ENCODE measurements at regions not wholly inside any gene's neighbourhood (a gene's known extent, or its start where the extent isn't known, plus 50 kb on each side); places are given as distances from the start of the nearest gene placed in this dataset.
"Not testable (repeated sequence)": the region's sequence is repeated elsewhere in the genome, so short reads cannot be mapped to it uniquely, and the experiment has no call there.

- DNase-seq = no peak
These were observed 57.0 kb downstream of the RASL11A start for GRCh38 chr13:27327633-27328032.

DNA sequence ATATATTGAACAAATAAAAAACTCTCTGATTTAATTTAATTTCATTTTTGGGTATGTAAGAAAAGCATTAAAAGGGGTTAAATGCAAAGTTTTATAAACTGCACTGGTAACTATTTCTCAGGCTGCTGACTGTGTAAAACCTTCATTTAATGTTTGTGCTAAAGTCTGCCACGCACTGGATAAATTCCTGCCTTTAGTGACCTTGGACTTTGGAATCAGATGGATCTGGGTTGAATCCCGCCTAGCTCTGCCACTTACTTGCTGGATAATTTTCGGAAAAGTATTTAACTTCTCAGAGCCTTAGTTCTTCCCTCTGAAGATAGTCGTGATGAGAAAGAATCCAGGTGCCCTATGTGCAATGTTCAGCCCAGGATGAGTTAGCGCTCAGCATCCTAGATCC, 58.6 kb downstream of the RASL11A start:
- no peak for DNase-seq

- no peak for DNase-seq
These were observed 64.3 kb downstream of the RASL11A start for GRCh38 chr13:27334774-27335435.

DNA sequence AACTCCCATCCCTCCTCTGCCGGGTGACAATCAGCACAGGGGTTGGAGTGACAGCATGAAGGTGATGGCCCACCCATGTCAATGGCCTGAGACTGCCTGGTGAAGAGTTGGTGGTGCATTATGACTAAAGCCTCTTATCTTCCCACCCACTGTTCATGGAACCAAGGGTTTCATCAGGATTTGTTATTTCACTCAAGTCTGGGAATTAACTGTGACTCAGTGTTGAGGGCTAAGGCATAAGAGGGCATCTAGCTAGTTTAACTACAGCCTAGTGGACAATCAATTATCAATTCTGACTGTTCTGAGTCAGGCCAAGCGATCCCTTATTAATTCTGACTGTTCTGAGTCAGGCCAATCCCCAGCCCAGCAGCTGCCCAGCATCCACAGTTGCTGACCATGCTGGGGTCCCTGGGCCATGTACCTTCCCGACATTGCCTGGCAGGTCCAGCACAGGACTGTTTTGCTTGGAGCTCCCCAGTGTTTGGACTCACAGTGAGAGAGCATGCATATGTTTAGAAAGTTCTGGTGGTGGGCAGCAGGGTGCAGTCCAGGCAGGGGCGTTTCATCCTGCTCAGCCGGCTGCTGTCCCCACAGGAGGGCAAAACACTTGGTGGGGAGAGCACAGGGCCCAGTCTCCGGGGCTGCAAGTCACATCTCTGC, 65.5 kb downstream of the RASL11A start:
- DNase-seq = no peak

DNA sequence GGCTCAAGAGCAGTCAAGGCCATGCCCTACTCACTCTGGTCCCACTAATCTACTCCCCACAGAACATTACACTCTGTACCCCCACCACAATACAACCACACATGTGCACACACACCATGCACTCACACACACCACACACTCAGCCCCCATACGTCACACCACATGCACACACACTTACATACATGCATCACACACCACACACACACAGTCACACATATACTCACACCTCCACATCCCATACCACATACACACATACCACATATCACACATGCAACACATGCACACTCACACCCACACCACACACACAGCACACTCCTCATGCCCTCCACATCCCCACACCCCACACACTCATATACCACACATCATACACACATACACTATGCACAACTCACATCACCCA, 67.6 kb downstream of the RASL11A start:
- no peak for DNase-seq

DNA sequence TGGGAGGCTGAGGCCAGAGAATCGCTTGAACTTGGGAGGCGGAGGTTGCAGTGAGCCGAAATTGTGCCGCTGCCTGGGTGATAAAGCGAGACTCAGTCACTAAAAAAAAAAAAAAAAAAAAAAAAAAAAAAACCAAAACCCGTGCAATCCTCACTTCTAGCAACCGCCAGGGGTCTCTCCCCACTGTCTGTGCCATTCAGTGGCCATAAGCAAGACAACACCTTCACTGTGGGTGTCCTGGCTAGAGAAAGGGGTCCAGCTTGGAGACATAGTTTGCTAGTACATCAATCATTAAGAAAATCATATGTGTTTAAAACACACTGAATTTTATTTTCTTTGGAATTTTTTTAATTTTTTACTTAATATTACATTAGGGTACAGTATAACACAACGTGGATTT, 68.2 kb downstream of the RASL11A start:
- DNase-seq = no peak

GRCh38 chr13:27339299-27339698, 68.7 kb downstream of the RASL11A start:
- no peak for DNase-seq

- DNase-seq = no peak
These were observed 71.0 kb downstream of the RASL11A start for GRCh38 chr13:27341616-27342015.

DNA sequence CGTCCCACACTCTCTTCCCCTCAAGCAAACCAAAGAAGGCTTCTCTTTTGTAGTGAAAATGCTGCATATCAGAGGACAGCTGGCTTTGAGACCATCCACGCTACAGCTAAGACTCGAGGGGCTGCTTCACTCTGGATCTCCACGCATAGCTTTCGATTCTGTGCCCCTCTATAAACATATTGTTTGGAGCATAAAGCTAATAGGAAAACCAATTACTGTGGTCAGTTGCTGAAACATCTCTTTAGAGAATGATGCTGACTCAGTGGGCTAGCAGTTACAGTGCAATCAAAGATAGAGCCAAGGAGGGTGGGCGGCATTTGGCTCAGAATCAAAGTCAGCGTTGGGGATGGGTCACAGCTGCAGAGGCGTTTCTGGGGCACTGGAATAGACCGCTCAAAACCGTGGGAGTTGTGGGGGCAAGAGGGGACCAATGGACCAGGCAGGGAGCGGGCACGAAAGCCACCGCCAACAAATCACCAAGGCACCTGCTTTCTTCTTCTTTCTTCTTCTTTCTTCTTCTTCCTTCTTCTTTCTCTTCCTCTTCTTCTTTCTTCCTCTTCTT, 76.7 kb downstream of the RASL11A start:
- no peak for DNase-seq

DNA sequence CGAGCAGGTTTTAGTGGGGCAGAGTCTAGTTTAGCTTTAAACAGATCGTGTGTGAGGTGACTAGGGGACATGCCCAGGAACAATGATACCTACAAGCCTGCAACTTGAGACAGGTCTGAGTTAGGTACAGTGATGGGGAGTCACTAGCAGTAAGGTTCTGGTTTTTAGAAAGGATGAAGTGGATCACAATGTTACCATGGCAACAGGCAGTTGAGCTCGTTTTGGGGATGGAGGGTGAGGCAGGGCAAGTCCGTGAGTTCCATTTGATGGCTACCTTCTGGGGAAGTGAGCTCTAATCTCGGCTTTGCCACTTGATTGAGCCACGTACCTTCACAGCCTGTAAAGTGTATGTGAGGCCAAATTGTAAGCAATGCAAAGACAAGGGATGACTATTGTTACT, 76.0 kb upstream of the GTF3A start:
- no peak for DNase-seq

- no peak for DNase-seq
These were observed 75.0 kb upstream of the GTF3A start for GRCh38 chr13:27349458-27349857.

- not testable (repeated sequence) for DNase-seq
These were observed 73.6 kb upstream of the GTF3A start for GRCh38 chr13:27350825-27351224.

DNA sequence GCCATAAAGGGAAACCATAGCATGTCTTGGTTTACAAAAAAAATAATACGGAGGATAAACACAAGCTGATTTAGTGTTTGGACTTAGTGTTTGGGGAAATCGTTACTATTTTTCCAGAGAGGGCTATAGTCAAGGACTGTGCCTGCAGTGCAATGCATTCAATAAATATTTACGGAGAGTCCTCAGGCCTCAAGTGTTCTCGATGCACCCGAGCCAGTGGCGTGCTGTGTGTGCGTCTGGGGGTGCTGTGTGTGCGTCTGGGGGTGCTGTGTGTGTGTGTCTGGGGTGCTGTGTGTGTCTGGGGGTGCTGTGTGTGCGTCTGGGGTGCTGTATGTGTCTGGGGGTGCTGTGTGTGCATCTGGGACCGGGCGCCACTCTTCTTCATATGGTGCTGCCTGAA, 71.7 kb upstream of the GTF3A start:
- DNase-seq = no peak

GRCh38 chr13:27353166-27353583, 71.2 kb upstream of the GTF3A start:
- DNase-seq = no peak

DNA sequence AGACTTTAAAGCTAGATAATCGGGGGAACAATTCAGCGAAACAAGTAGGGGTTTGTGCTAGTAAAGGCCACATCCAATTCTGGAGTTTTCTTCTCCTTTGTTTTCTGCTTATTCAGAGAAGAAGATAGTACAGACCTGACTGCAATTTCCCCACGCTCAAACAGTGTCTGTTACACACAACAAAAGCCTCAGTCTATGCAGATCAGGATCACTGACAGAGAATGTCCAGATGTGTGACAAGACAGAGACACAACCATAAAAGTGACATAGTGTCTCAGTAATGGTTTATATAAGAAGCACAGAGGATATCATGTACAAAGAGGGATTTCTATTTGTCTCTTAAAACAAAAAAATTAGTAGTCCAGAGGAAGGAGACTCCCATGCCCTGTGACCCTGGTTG, 70.7 kb upstream of the GTF3A start:
- DNase-seq = no peak

- no peak for DNase-seq
These were observed 70.0 kb upstream of the GTF3A start for GRCh38 chr13:27354379-27354778.

- DNase-seq = no peak
These were observed 68.5 kb upstream of the GTF3A start for GRCh38 chr13:27355894-27356293.

GRCh38 chr13:27358420-27358819, 66.0 kb upstream of the GTF3A start:
- no peak for DNase-seq

DNA sequence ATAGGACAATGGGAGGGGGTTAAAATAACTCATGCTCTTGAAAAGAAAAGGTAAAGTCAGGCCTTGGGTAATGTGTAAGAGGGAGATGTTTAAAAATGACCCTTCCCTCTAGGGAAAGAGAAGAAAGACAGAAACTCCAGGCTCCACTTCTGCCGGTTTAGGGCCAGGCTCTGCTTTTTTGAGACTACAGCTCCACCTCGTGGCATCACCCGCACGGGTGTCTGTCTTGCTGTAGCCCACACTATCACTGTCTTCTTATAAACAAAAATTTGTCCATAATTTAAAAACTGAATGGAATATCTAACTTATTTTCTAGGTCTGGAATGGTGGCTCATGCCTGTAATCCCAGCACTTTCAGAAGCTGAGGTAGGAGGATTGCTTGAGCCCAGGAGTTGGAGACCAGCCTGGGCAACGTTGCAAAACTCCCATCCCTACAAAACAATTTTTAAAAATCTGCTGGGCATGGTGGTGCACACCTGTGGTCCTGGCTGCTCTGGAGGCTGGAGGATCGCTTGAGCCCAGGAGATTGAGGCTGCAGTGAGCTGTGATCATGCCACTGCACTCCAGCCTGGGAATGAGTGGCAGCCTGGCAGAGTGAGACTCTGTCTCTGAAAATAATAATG, 65.1 kb upstream of the GTF3A start:
- DNase-seq = peak; percentile 8 to 15

DNA sequence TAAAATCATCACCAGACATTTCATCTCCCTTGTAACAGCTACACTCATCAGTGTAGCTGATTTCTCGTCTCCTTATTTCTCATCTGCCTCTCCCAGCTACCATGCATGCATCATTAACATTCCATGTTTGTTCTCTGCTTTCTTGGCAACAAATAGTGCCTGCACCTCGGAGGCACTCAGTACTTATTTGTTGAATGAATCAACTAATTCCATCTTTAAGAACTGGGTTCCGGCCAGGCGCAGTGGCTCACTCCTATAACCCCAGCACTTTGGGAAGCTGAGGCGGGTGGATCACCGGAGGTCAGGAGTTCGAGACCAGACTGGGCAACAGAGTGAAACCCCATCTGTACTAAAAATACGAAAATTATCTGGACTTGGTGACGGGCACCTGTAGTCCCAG, 63.9 kb upstream of the GTF3A start:
- no peak for DNase-seq

DNA sequence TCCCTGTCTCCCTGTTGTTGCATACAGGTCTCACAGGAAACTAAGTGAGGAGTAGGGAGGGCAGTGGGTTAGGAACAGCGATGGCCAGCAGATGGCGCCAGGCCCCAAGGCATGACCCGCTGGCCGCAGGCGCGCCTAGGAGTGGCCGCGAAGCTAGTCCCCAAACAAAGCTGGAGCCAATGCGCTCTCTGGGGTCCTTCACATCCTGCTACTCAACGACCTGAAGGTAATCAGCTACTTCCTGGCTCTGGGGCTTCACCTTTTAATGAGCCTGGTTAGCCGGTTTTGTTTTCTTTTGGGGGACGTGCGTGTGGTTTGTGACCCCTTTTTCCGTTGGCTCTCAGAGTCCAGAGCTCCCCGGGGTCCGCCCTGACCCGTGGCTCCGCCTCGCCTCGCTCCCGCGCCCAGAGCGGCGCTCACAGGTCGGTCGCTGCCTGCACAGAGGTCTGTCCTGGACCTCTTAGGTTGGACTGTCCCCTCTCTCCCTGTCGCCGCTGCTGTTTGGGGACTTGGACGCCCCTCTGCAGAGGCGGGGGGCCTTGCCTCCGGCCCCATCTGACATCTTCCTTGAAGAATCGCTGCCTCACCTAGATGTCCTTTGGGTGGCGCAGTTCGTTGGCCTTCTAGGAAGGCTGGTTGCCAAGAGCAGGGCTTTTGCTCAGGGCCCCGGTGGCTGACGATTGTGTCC, 62.2 kb upstream of the GTF3A start:
- DNase-seq = peak; percentile 47 to 49

GRCh38 chr13:27363637-27364036, 60.8 kb upstream of the GTF3A start:
- DNase-seq = not testable (repeated sequence)

DNA sequence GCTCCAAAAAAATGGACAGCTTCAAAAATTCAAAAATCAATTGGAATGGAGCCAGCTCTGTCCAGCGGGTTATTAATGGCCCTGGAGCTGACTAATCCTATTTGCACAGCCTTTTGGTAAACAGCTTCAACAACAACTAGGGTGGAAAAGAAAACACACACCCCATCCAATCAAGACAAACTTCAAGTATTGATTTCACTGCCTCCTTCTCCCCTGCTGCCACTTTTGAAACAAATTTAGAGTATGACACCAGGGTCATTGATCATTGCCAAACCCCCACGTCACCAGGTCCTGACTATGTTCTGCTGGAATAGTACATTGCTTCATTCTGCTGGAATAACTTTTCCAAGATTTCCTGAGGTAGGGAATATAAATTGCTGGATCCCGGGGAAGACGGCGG, 56.8 kb upstream of the GTF3A start:
- DNase-seq = no peak

Data from bone marrow (tissue), 2 donors.